DND-41 (cell line): ENCODE measurements at regions not wholly inside any gene's neighbourhood (a gene's known extent, or its start where the extent isn't known, plus 50 kb on each side); places are given as distances from the start of the nearest gene placed in this dataset.

ENCODE experiments used
- ATAC-seq: fragments of 200-7000 bp; cut with Tn5 transposase; 3 replicates; pipeline ENCODE4 v1.9.1; 2021; ENCODE audit warnings: low read depth; ENCODE audit not compliant: insufficient read depth
- DNase-seq: peaks from one replicate; pipeline ENCODE4 v3.0.0-alpha.2; 2020
- H2AFZ ChIP-seq: 2 replicates; pipeline ENCODE4 v1.6.0; 2012; ENCODE audit warnings: low read depth, low read length
- H3K27ac ChIP-seq: 2 replicates; pipeline ENCODE4 v1.5.1; 2012; ENCODE audit warnings: low read length, inconsistent platforms
- H3K27me3 ChIP-seq: fragments of 200-600 bp; sonication (generic); 2 replicates; pipeline ENCODE4 v1.6.0; 2012; ENCODE audit warnings: low read length, mild to moderate bottlenecking, inconsistent platforms; ENCODE audit not compliant: insufficient read depth, poor library complexity
- H3K36me3 ChIP-seq: 2 replicates; pipeline ENCODE4 v1.5.1; 2012; ENCODE audit warnings: low read length, inconsistent platforms; ENCODE audit not compliant: insufficient read depth
- H3K4me1 ChIP-seq: 2 replicates; pipeline ENCODE4 v1.5.1; 2012; ENCODE audit warnings: mild to moderate bottlenecking, low read length; ENCODE audit not compliant: insufficient read depth
- H3K4me2 ChIP-seq: 2 replicates; pipeline ENCODE4 v1.6.0; 2012; ENCODE audit warnings: mild to moderate bottlenecking, moderate library complexity, low read length, inconsistent platforms; ENCODE audit not compliant: insufficient read depth
- H3K4me3 ChIP-seq, 2 experiments: fragments of 200-600 bp in 1 of 2; shearing (Covaris generic) in 1 of 2; 2 replicates each; pipeline ENCODE4 v1.5.1; 2012 to 2016; ENCODE audit warnings: inconsistent platforms in 2 of 2, low read length in 2 of 2, mild to moderate bottlenecking in 2 of 2, low read depth in 1 of 2, moderate library complexity in 1 of 2
- H3K79me2 ChIP-seq: 2 replicates; pipeline ENCODE4 v1.6.0; 2012; ENCODE audit warnings: low read length, inconsistent platforms; ENCODE audit not compliant: insufficient read depth
- H3K9ac ChIP-seq: 2 replicates; pipeline ENCODE4 v1.6.0; 2012; ENCODE audit warnings: low read depth, mild to moderate bottlenecking, inconsistent platforms, low read length, moderate library complexity
- H3K9me3 ChIP-seq: 2 replicates; pipeline ENCODE4 v1.5.1; 2012; ENCODE audit warnings: low read length, moderate library complexity, mild to moderate bottlenecking, inconsistent platforms; ENCODE audit not compliant: insufficient read depth, severe bottlenecking
- H4K20me1 ChIP-seq: 2 replicates; pipeline ENCODE4 v1.6.0; 2012; ENCODE audit warnings: low read length; ENCODE audit not compliant: insufficient read depth
- CTCF ChIP-seq: IDR thresholded peaks from 2 replicates; pipeline ENCODE4 v1.5.1; 2012; ENCODE audit warnings: borderline replicate concordance, low read length, moderate library complexity, mild to moderate bottlenecking; ENCODE audit not compliant: poor library complexity, severe bottlenecking; ENCODE audit errors: extremely low read depth
- EZH2 ChIP-seq: IDR thresholded peaks from 3 replicates; pipeline ENCODE4 v1.6.1; 2012; ENCODE audit warnings: borderline replicate concordance, low read depth, mild to moderate bottlenecking, moderate library complexity, low read length, inconsistent platforms; ENCODE audit not compliant: severe bottlenecking

- Histone ChIP-seq H2AFZ (no peak overlapping the region), H3K4me1 (no peaks in the 10 kb centered on the region), H3K9me3 (no peaks in the 10 kb centered on the region), H4K20me1 (no peaks in the 10 kb centered on the region), H3K36me3 (no peaks in the 10 kb centered on the region), H3K27ac (no peak overlapping the region), H3K27me3 (no peaks in the 10 kb centered on the region), H3K4me3 (no peak overlapping the region), H3K9ac (no peak overlapping the region), H3K4me2 (no peak overlapping the region), H3K79me2 (no peaks in the 10 kb centered on the region)
- no peak for TF ChIP-seq CTCF
- no peak for TF ChIP-seq EZH2
- no peak for DNase-seq
- no peak for ATAC-seq
These were observed 853.9 kb downstream of the SORCS3 start for GRCh38 chr10:105494944-105495343.

GRCh38 chr10:105494303-105494702 lies 853.2 kb downstream of the SORCS3 start:
- Histone ChIP-seq H2AFZ (no peak overlapping the region), H3K4me1 (no peaks in the 10 kb centered on the region), H3K9ac (no peak overlapping the region), H3K27me3 (no peaks in the 10 kb centered on the region), H3K4me3 (no peak overlapping the region), H3K79me2 (no peaks in the 10 kb centered on the region), H4K20me1 (no peaks in the 10 kb centered on the region), H3K36me3 (no peaks in the 10 kb centered on the region), H3K27ac (no peak overlapping the region), H3K9me3 (no peaks in the 10 kb centered on the region), H3K4me2 (no peak overlapping the region)
- DNase-seq (no peak), ATAC-seq (no peak)
- TF ChIP-seq EZH2 = no peak
- no peak for TF ChIP-seq CTCF

- no peak overlapping the region for H3K4me3 ChIP-seq
- ATAC-seq (no peak), DNase-seq (no peak)
- H3K27ac ChIP-seq = no peak overlapping the region
- no peaks in the 10 kb centered on the region for H4K20me1 ChIP-seq
- no peak for TF ChIP-seq CTCF
- no peak for TF ChIP-seq EZH2
- H3K4me2 ChIP-seq = no peak overlapping the region
- H3K4me1 ChIP-seq = no peaks in the 10 kb centered on the region
- H3K36me3 ChIP-seq = no peaks in the 10 kb centered on the region
- no peak overlapping the region for H2AFZ ChIP-seq
- H3K9me3 ChIP-seq = no peaks in the 10 kb centered on the region
- H3K27me3 ChIP-seq = no peaks in the 10 kb centered on the region
- H3K79me2 ChIP-seq = no peaks in the 10 kb centered on the region
- H3K9ac ChIP-seq = no peak overlapping the region
These were observed 832.1 kb downstream of the SORCS3 start for GRCh38 chr10:105473170-105473569.

GRCh38 chr10:105468759-105469158 lies 827.7 kb downstream of the SORCS3 start:
- Histone ChIP-seq H4K20me1 (no peaks in the 10 kb centered on the region), H3K4me3 (no peak overlapping the region), H3K27me3 (no peaks in the 10 kb centered on the region), H3K36me3 (no peaks in the 10 kb centered on the region), H3K4me2 (no peak overlapping the region), H3K27ac (no peak overlapping the region), H2AFZ (no peak overlapping the region), H3K4me1 (no peaks in the 10 kb centered on the region), H3K9me3 (no peaks in the 10 kb centered on the region), H3K9ac (no peak overlapping the region), H3K79me2 (no peaks in the 10 kb centered on the region)
- DNase-seq (no peak), ATAC-seq (no peak)
- TF ChIP-seq CTCF (no peak), EZH2 (no peak)
